Thyroid gland (tissue), 4 donors: ENCODE measurements at regions not wholly inside any gene's neighbourhood (a gene's known extent, or its start where the extent isn't known, plus 50 kb on each side); places are given as distances from the start of the nearest gene placed in this dataset.

Source experiments
- DNase-seq, 2 donors: peaks; one replicate each; pipeline ENCODE4 v3.0.0-alpha.2; 2019
- H3K27ac ChIP-seq, 3 donors: fragments of 200-600 bp; sonication (generic); 1 replicate in 2 of 3; 2 replicates in 1 of 3; pipeline ENCODE4 v1.5.1; 2016 to 2019; ENCODE audit warnings: mild to moderate bottlenecking in 1 of 3, moderate library complexity in 1 of 3
- H3K27me3 ChIP-seq: fragments of 200-600 bp; sonication (generic); one replicate; pipeline ENCODE4 v1.5.1; 2019
- H3K36me3 ChIP-seq, 2 donors: fragments of 200-600 bp; sonication (generic); one replicate each; pipeline ENCODE4 v1.5.1; 2016 to 2019
- H3K4me1 ChIP-seq, 2 donors: fragments of 200-600 bp; sonication (generic); one replicate each; pipeline ENCODE4 v1.5.1; 2017 to 2019
- H3K4me3 ChIP-seq, 3 donors: fragments of 200-600 bp; sonication (generic); replicated peaks in 1 of 3; 1 replicate in 2 of 3; 2 replicates in 1 of 3; pipeline ENCODE4 v1.5.1; 2016; ENCODE audit warnings: mild to moderate bottlenecking in 1 of 3
- H3K9me3 ChIP-seq: fragments of 200-600 bp; sonication (generic); one replicate; pipeline ENCODE4 v1.5.1; 2017
- POLR2A ChIP-seq, 2 donors: fragments of 450-650 bp; IDR thresholded peaks; one replicate each; pipeline ENCODE4 v1.6.1; 2017; ENCODE audit warnings: antibody characterized with exemption in 2 of 2, mild to moderate bottlenecking in 2 of 2, moderate library complexity in 1 of 2
- WGBS, 2 donors: methylation state at CpG; one replicate each; pipeline ENCODE4 v1.1.5; 2017; 5-methylcytosine and 5-hydroxymethylcytosine counted together
- intact Hi-C: fragments of 100-400 bp; cut with DNase I; formaldehyde crosslinking; loops from one replicate; pipeline ENCODE4 v1.15.1; 2023
- TF ChIP-seq, protein P1 (sequence below), 6 experiments: fragments of 200-600 bp in 3 of 6; fragments of 450-650 bp in 3 of 6; sonication (generic) in 3 of 6; IDR thresholded peaks; one replicate each; pipeline ENCODE4 v1.5.1; 2016 to 2019; ENCODE audit warnings: antibody characterized with exemption in 6 of 6, mild to moderate bottlenecking in 2 of 6, inconsistent platforms in 1 of 6, moderate library complexity in 1 of 6

DNA sequence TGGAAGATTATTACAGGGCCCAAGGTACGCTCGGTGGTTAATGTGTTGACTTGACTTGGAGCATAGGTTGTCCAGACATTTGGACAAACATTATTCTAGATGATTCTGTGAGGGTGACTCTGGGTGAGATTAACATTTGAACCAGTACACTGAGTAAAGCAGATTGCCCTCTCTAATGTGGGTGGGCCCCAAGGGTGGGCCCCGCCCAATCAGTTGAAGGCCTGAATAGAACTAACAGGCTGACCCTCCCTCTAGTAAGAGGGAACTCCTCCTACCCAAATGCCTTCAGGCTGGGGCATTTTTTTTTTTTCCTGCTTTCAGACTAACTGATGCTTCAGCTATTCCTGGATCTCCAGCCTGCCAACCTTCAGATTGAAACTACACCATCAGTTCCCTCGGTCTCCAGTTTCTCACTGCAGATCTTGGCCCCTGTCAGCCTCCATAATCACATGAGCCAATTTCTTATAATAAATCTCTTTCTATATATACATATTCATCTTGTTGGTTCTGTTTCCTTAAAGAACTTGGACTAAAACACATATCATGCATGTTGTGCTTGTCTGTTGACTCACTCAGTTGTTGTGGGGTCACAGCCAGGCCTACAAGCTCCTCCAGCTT, 338.1 kb upstream of the BRINP1 start:
- H3K27me3 ChIP-seq = no peaks in the 10 kb centered on the region
- no peaks in the 10 kb centered on the region for H3K9me3 ChIP-seq
- no peak for DNase-seq
- no peaks in the 10 kb centered on the region for H3K36me3 ChIP-seq
- 81 to 85% methylated on average over 4 of the region's 4 CpGs for WGBS, 2 donors
- no peak overlapping the region for H3K4me3 ChIP-seq
- intact Hi-C loops = no loop called here
- H3K4me1 ChIP-seq = no peaks in the 10 kb centered on the region
- H3K27ac ChIP-seq = no peak overlapping the region
- no peak for TF ChIP-seq POLR2A (IDR thresholded peaks at IDR 0.05)
- TF ChIP-seq, protein P1, sequence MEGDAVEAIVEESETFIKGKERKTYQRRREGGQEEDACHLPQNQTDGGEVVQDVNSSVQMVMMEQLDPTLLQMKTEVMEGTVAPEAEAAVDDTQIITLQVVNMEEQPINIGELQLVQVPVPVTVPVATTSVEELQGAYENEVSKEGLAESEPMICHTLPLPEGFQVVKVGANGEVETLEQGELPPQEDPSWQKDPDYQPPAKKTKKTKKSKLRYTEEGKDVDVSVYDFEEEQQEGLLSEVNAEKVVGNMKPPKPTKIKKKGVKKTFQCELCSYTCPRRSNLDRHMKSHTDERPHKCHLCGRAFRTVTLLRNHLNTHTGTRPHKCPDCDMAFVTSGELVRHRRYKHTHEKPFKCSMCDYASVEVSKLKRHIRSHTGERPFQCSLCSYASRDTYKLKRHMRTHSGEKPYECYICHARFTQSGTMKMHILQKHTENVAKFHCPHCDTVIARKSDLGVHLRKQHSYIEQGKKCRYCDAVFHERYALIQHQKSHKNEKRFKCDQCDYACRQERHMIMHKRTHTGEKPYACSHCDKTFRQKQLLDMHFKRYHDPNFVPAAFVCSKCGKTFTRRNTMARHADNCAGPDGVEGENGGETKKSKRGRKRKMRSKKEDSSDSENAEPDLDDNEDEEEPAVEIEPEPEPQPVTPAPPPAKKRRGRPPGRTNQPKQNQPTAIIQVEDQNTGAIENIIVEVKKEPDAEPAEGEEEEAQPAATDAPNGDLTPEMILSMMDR (IDR thresholded peaks at IDR 0.05) = no peak

DNA sequence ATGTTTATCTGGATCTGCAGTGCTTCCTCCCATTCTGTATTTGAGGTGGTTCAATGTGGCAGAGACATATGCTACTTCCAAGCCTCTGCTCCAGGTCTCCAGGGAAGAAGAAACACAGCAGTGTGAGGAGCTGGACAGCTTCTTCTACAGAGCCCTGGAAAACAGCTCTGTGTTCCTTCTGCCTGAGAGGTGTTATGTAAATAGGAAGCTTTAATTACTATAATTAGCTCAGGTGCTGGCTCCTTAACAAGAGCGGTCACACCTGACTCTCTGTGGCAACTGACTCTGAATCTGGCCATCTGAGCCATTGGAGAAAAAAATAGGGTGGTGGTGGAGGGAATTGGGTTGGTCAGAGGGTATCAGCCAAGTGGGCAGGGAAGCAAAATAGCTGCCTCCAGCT, 332.4 kb upstream of the BRINP1 start:
- Histone ChIP-seq H3K36me3 (no peaks in the 10 kb centered on the region), H3K27me3 (no peaks in the 10 kb centered on the region), H3K9me3 (no peaks in the 10 kb centered on the region), H3K4me1 (no peaks in the 10 kb centered on the region), H3K4me3 (no peak overlapping the region), H3K27ac (no peak overlapping the region)
- 58 to 60% methylated on average over 1 of the region's 1 CpG for WGBS, 2 donors
- DNase-seq = no peak
- TF ChIP-seq, protein P1 (IDR thresholded peaks at IDR 0.05) = no peak
- no peak for TF ChIP-seq POLR2A (IDR thresholded peaks at IDR 0.05)
- intact Hi-C loops = no loop called here

DNA sequence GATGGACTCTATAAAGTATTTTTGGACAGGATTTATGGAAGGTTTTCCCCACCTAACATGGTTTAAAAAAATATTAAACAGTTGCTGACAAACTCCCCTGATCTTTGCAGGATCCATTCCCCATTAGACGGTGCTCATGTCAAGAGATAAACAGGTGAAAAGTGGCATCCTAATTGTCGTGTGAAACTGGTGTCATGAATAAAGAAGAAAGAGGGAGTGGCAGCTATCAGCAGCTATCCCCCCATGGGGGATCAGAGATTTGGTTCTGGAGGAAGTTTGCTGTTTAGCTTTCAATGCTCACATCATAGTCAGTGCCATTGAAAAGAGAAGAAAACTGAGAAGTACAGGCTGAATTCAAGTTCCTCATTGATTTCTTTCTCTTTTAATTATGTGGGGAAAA, 329.3 kb upstream of the BRINP1 start:
- H3K36me3 ChIP-seq = no peaks in the 10 kb centered on the region
- H3K27ac ChIP-seq = no peak overlapping the region
- no peaks in the 10 kb centered on the region for H3K4me1 ChIP-seq
- TF ChIP-seq POLR2A (IDR thresholded peaks at IDR 0.05) = no peak
- TF ChIP-seq, protein P1 (IDR thresholded peaks at IDR 0.05) = no peak
- no peak overlapping the region for H3K4me3 ChIP-seq
- H3K9me3 ChIP-seq = no peaks in the 10 kb centered on the region
- 35 to 36% methylated on average over 2 of the region's 2 CpGs for WGBS, 2 donors
- intact Hi-C loops = no loop called here
- no peak for DNase-seq
- no peaks in the 10 kb centered on the region for H3K27me3 ChIP-seq

DNA sequence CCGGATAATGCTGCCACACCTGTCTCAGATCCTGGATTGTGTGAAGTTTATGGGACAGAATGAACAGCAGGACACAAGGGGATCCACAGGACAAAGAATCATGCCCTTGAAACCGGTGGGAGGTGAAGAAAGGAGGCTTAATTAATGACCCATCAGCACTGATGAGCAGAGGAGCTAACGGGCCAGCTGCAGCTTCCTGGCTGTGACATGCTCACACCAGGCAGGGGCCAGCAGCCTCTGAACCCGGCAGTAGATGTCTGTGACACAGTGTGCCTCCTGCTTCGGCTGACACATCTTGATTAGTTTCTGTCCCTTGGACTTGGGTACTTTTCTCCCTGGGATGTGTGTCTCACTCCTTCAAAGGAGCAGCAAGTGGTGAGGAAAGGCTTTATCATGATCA, 328.8 kb upstream of the BRINP1 start:
- Histone ChIP-seq H3K4me1 (no peaks in the 10 kb centered on the region), H3K4me3 (no peak overlapping the region), H3K27ac (no peak overlapping the region), H3K9me3 (no peaks in the 10 kb centered on the region), H3K27me3 (no peaks in the 10 kb centered on the region), H3K36me3 (no peaks in the 10 kb centered on the region)
- no peak for TF ChIP-seq POLR2A (IDR thresholded peaks at IDR 0.05)
- TF ChIP-seq, protein P1 (IDR thresholded peaks at IDR 0.05) = no peak
- 6 to 8% methylated on average over 5 of the region's 5 CpGs for WGBS, 2 donors
- intact Hi-C loops = no loop called here
- no peak for DNase-seq

DNA sequence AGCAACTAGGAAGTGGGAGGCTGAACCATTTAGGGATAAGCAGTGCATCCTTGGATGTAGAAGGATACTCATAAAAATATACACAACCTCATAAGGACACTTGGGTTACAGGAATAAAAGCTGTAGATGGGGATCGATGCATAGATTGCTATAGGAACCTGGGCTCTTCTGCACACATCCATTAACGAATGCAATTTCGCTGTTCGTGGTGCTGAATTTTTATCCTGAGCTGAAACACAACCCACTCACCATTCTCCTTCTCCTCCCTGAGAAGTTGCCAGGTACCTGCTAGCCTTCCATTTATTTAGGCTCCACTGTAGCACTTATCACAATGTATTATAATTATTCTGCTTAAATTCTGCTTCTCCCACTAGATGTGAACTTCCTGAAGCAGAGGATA, 320.6 kb upstream of the BRINP1 start:
- no peak overlapping the region for H3K27ac ChIP-seq
- no peaks in the 10 kb centered on the region for H3K9me3 ChIP-seq
- H3K4me1 ChIP-seq = no peaks in the 10 kb centered on the region
- WGBS, 2 donors = 15 to 24% methylated on average over 4 of the region's 4 CpGs
- no peak for DNase-seq
- intact Hi-C loops = no loop called here
- no peaks in the 10 kb centered on the region for H3K36me3 ChIP-seq
- H3K4me3 ChIP-seq = no peak overlapping the region
- no peaks in the 10 kb centered on the region for H3K27me3 ChIP-seq
- TF ChIP-seq POLR2A (IDR thresholded peaks at IDR 0.05) = no peak
- TF ChIP-seq, protein P1 (IDR thresholded peaks at IDR 0.05) = no peak
